Activated naive CD8-positive, alpha-beta T cell treated with anti-CD3 and anti-CD28 coated beads, Interleukin-2, amount 10 ng/mL, durations not matched to agents 7 days and 5 days (primary cell): ENCODE measurements at regions not wholly inside any gene's neighbourhood (a gene's known extent, or its start where the extent isn't known, plus 50 kb on each side); places are given as distances from the start of the nearest gene placed in this dataset.
"Not testable (repeated sequence)": the region's sequence is repeated elsewhere in the genome, so short reads cannot be mapped to it uniquely, and the experiment has no call there.

Source experiments
- ATAC-seq: fragments of 150-1000 bp; cut with Tn5 transposase; one replicate; pipeline ENCODE4 v1.10.0; 2021; ENCODE audit warnings: low read depth, moderate library complexity
- POLR2A ChIA-PET: fragments of 350-600 bp; sonication (Branson Sonifier 250); formaldehyde crosslinking; loops from one replicate; lab custom pipeline; 2021; ENCODE audit warnings: antibody characterized with exemption; lab: Charles Lee
- DNase-seq: peaks from one replicate; pipeline ENCODE4 v3.0.0; 2021
- H3K27ac Mint-ChIP-seq: one replicate; pipeline ENCODE4 v1.8.0; 2022; ENCODE audit warnings: mild to moderate bottlenecking, mixed read lengths
- H3K27me3 Mint-ChIP-seq: one replicate; pipeline ENCODE4 v1.8.0; 2022; ENCODE audit warnings: mild to moderate bottlenecking, moderate library complexity, mixed read lengths
- H3K36me3 Mint-ChIP-seq: one replicate; pipeline ENCODE4 v1.8.0; 2021; ENCODE audit warnings: mild to moderate bottlenecking, mixed read lengths
- H3K4me1 Mint-ChIP-seq: one replicate; pipeline ENCODE4 v1.8.0; 2021; ENCODE audit warnings: mixed read lengths
- H3K4me3 Mint-ChIP-seq: one replicate; pipeline ENCODE4 v1.8.0; 2022; ENCODE audit warnings: mild to moderate bottlenecking, moderate library complexity, mixed read lengths
- H3K9me3 Mint-ChIP-seq: one replicate; pipeline ENCODE4 v1.8.0; 2021; ENCODE audit warnings: mixed read lengths

GRCh38 chr12:32010631-32011336 lies 51.6 kb downstream of the RESF1 start:
- Mint-ChIP-seq H3K9me3 (no peaks in the 10 kb centered on the region), H3K4me3 (no peak overlapping the region), H3K36me3 (no peaks in the 10 kb centered on the region), H3K27me3 (no peaks in the 10 kb centered on the region), H3K27ac (no peak overlapping the region), H3K4me1 (peaks cover 10% of the 10 kb centered on the region)
- DNase-seq (no peak), ATAC-seq (no peak)
- POLR2A ChIA-PET = no interaction called here

GRCh38 chr12:32012249-32012785 lies 53.1 kb downstream of the RESF1 start:
- H3K36me3 Mint-ChIP-seq = no peaks in the 10 kb centered on the region
- ATAC-seq = no peak
- H3K4me1 Mint-ChIP-seq = peaks cover 13% of the 10 kb centered on the region
- no peak overlapping the region for H3K27ac Mint-ChIP-seq
- H3K9me3 Mint-ChIP-seq = no peaks in the 10 kb centered on the region
- no peaks in the 10 kb centered on the region for H3K27me3 Mint-ChIP-seq
- H3K4me3 Mint-ChIP-seq = no peak overlapping the region
- DNase-seq = no peak
- POLR2A ChIA-PET = interaction anchor here (0.9 kb wide), 1 partner anchor 19 kb away, joined by 3 read pairs; no protein-coding TSS in a partner anchor

GRCh38 chr12:32015036-32015435 lies 55.8 kb downstream of the RESF1 start:
- POLR2A ChIA-PET = no interaction called here
- DNase-seq (no peak), ATAC-seq (peak; percentile 56)
- H3K4me3 Mint-ChIP-seq = no peak overlapping the region
- H3K27ac Mint-ChIP-seq = no peak overlapping the region
- no peaks in the 10 kb centered on the region for H3K9me3 Mint-ChIP-seq
- H3K4me1 Mint-ChIP-seq = peaks cover 13% of the 10 kb centered on the region
- H3K27me3 Mint-ChIP-seq = no peaks in the 10 kb centered on the region
- no peaks in the 10 kb centered on the region for H3K36me3 Mint-ChIP-seq

- Mint-ChIP-seq H3K36me3 (peaks cover 6% of the 10 kb centered on the region), H3K4me3 (no peak overlapping the region), H3K27ac (no peak overlapping the region), H3K27me3 (no peaks in the 10 kb centered on the region), H3K9me3 (no peaks in the 10 kb centered on the region), H3K4me1 (peaks cover 26% of the 10 kb centered on the region)
- POLR2A ChIA-PET = no interaction called here
- DNase-seq = no peak
- ATAC-seq = no peak
Observed at GRCh38 chr12:32016680-32017482, 57.7 kb downstream of the RESF1 start.

- POLR2A ChIA-PET = no interaction called here
- DNase-seq (no peak), ATAC-seq (no peak)
- peaks cover 18% of the 10 kb centered on the region for H3K36me3 Mint-ChIP-seq
- H3K27me3 Mint-ChIP-seq = no peaks in the 10 kb centered on the region
- H3K27ac Mint-ChIP-seq = no peak overlapping the region
- H3K4me1 Mint-ChIP-seq = peaks cover 36% of the 10 kb centered on the region
- peaks cover 5% of the 10 kb centered on the region for H3K9me3 Mint-ChIP-seq
- no peak overlapping the region for H3K4me3 Mint-ChIP-seq
Observed at GRCh38 chr12:32021346-32021773, 62.1 kb downstream of the RESF1 start.

GRCh38 chr12:32022387-32022786 lies 63.2 kb downstream of the RESF1 start:
- Mint-ChIP-seq H3K36me3 (peaks cover 18% of the 10 kb centered on the region), H3K4me1 (peaks cover 37% of the 10 kb centered on the region)
- H3K27me3 Mint-ChIP-seq, ATAC-seq, DNase-seq, H3K4me3 Mint-ChIP-seq, H3K27ac Mint-ChIP-seq, H3K9me3 Mint-ChIP-seq, POLR2A ChIA-PET: not testable (repeated sequence)

- H3K4me1 Mint-ChIP-seq = peaks cover 37% of the 10 kb centered on the region
- H3K27ac Mint-ChIP-seq, ATAC-seq, H3K4me3 Mint-ChIP-seq, POLR2A ChIA-PET, DNase-seq, H3K9me3 Mint-ChIP-seq, H3K27me3 Mint-ChIP-seq: not testable (repeated sequence)
- peaks cover 18% of the 10 kb centered on the region for H3K36me3 Mint-ChIP-seq
Observed at GRCh38 chr12:32023861-32024260, 64.6 kb downstream of the RESF1 start.

- peaks cover 5% of the 10 kb centered on the region for H3K9me3 Mint-ChIP-seq
- peaks cover 18% of the 10 kb centered on the region for H3K36me3 Mint-ChIP-seq
- H3K27me3 Mint-ChIP-seq = no peaks in the 10 kb centered on the region
- POLR2A ChIA-PET = no interaction called here
- H3K4me3 Mint-ChIP-seq = no peak overlapping the region
- ATAC-seq (no peak), DNase-seq (no peak)
- peak overlapping the region; percentile 64 for H3K27ac Mint-ChIP-seq
- peaks cover 38% of the 10 kb centered on the region for H3K4me1 Mint-ChIP-seq
Observed at GRCh38 chr12:32024884-32025592, 65.8 kb downstream of the RESF1 start.

- peak; percentile 43 for DNase-seq
- peak; percentile 99 for ATAC-seq
- Mint-ChIP-seq H3K36me3 (peaks cover 18% of the 10 kb centered on the region), H3K9me3 (peaks cover 5% of the 10 kb centered on the region), H3K4me1 (peaks cover 32% of the 10 kb centered on the region), H3K4me3 (peak overlapping the region; percentile 26), H3K27ac (peak overlapping the region; percentile 75), H3K27me3 (no peaks in the 10 kb centered on the region)
- POLR2A ChIA-PET = interaction anchor here (0.7 to 0.8 kb wide), 2 partner anchors 41 to 60 kb away, joined by 3 to 5 read pairs; no protein-coding TSS in a partner anchor
Observed at GRCh38 chr12:32025906-32026305, 66.7 kb downstream of the RESF1 start.

- POLR2A ChIA-PET = interaction anchor here (1.1 kb wide), 1 partner anchor 69 kb away, joined by 3 read pairs; the partner anchor contains the start of gene RESF1
- peaks cover 12% of the 10 kb centered on the region for H3K36me3 Mint-ChIP-seq
- no peak overlapping the region for H3K27ac Mint-ChIP-seq
- DNase-seq = no peak
- peaks cover 5% of the 10 kb centered on the region for H3K9me3 Mint-ChIP-seq
- H3K27me3 Mint-ChIP-seq = peaks cover 1% of the 10 kb centered on the region
- no peak for ATAC-seq
- peaks cover 26% of the 10 kb centered on the region for H3K4me1 Mint-ChIP-seq
- H3K4me3 Mint-ChIP-seq = no peak overlapping the region
Observed at GRCh38 chr12:32027684-32028365, 68.6 kb downstream of the RESF1 start.

GRCh38 chr12:32030151-32030550 lies 70.9 kb downstream of the RESF1 start:
- POLR2A ChIA-PET = no interaction called here

GRCh38 chr12:32030676-32031075 lies 71.5 kb downstream of the RESF1 start:
- POLR2A ChIA-PET = no interaction called here
- Mint-ChIP-seq H3K9me3 (no peaks in the 10 kb centered on the region), H3K4me1 (peaks cover 15% of the 10 kb centered on the region), H3K27ac (no peak overlapping the region), H3K4me3 (no peak overlapping the region), H3K36me3 (peaks cover 3% of the 10 kb centered on the region), H3K27me3 (peaks cover 1% of the 10 kb centered on the region)
- no peak for ATAC-seq
- DNase-seq = no peak

More at GRCh38 chr12:32030151-32030550, 70.9 kb downstream of the RESF1 start:
- Mint-ChIP-seq H3K4me3 (no peak overlapping the region), H3K36me3 (peaks cover 4% of the 10 kb centered on the region), H3K4me1 (peaks cover 20% of the 10 kb centered on the region), H3K27me3 (peaks cover 1% of the 10 kb centered on the region), H3K27ac (no peak overlapping the region), H3K9me3 (no peaks in the 10 kb centered on the region)
- ATAC-seq (no peak), DNase-seq (no peak)
